Spleen (tissue), 11 donors: ENCODE measurements at regions not wholly inside any gene's neighbourhood (a gene's known extent, or its start where the extent isn't known, plus 50 kb on each side); places are given as distances from the start of the nearest gene placed in this dataset.

Source experiments
- DNase-seq: peaks from one replicate; pipeline ENCODE4 v3.0.0-alpha.2; 2020
- H3K27ac ChIP-seq, 8 donors: fragments of 200-600 bp; sonication (generic) in 7 of 8; 1 replicate in 4 of 8; 2 replicates in 4 of 8; pipeline versions ENCODE4 v1.5.0 to v1.8.0; 2016 to 2021; ENCODE audit warnings: inconsistent platforms in 4 of 8, mild to moderate bottlenecking in 4 of 8, moderate library complexity in 1 of 8
- H3K27me3 ChIP-seq, 7 donors: fragments of 200-600 bp; sonication (generic) in 6 of 7; replicated peaks in 1 of 7; 1 replicate in 4 of 7; 2 replicates in 3 of 7; pipeline versions ENCODE4 v1.5.0 to v1.8.0; 2016 to 2021; ENCODE audit warnings: inconsistent platforms in 3 of 7, mild to moderate bottlenecking in 1 of 7
- H3K36me3 ChIP-seq, 6 donors: fragments of 200-600 bp; sonication (generic) in 5 of 6; 1 replicate in 4 of 6; 2 replicates in 2 of 6; pipeline versions ENCODE4 v1.5.0 to v1.8.0; 2016 to 2021; ENCODE audit warnings: inconsistent platforms in 2 of 6
- H3K4me1 ChIP-seq, 6 donors: fragments of 200-600 bp; sonication (generic) in 5 of 6; 1 replicate in 3 of 6; 2 replicates in 3 of 6; pipeline versions ENCODE4 v1.5.0 to v1.8.0; 2016 to 2021; ENCODE audit warnings: inconsistent platforms in 3 of 6
- H3K4me3 ChIP-seq, 8 donors: fragments of 200-600 bp; sonication (generic) in 7 of 8; 1 replicate in 4 of 8; 2 replicates in 4 of 8; pipeline versions ENCODE4 v1.5.0 to v1.8.0; 2016 to 2021; ENCODE audit warnings: inconsistent platforms in 4 of 8, mild to moderate bottlenecking in 4 of 8, moderate library complexity in 2 of 8
- H3K9me3 ChIP-seq, 8 donors: fragments of 200-600 bp; sonication (generic) in 7 of 8; 1 replicate in 4 of 8; 2 replicates in 4 of 8; pipeline versions ENCODE4 v1.5.0 to v1.8.0; 2016 to 2021; ENCODE audit warnings: inconsistent platforms in 4 of 8
- CTCF ChIP-seq, 11 experiments: fragments of 200-600 bp in 7 of 11; fragments of 450-650 bp in 4 of 11; sonication (generic) in 4 of 11; IDR thresholded peaks in 8 of 11; conservative IDR thresholded peaks in 3 of 11; 1 replicate in 7 of 11; 2 replicates in 4 of 11; pipeline versions ENCODE4 v1.4.0 to v1.8.0; 2016 to 2021; ENCODE audit warnings: antibody characterized with exemption in 11 of 11, inconsistent platforms in 4 of 11, mild to moderate bottlenecking in 1 of 11
- POLR2A ChIP-seq, 3 donors: fragments of 450-650 bp; IDR thresholded peaks; one replicate each; pipeline ENCODE4 v1.5.1; 2017; ENCODE audit warnings: antibody characterized with exemption in 3 of 3, mild to moderate bottlenecking in 1 of 3
- POLR2AphosphoS5 ChIP-seq, 3 donors: sonication (generic); formaldehyde crosslinking; IDR thresholded peaks; one replicate each; pipeline ENCODE4 v1.5.1; 2017; ENCODE audit warnings: antibody characterized with exemption in 3 of 3
- WGBS, 5 donors: extraction: QIAGEN DNeasy Blood & Tissue Kit in 3 of 5; methylation state at CpG; one replicate each; pipeline versions ENCODE4 v1.1.5 to v1.1.7; 2013 to 2018; 5-methylcytosine and 5-hydroxymethylcytosine counted together
- intact Hi-C: fragments of 100-400 bp; cut with DNase I; formaldehyde crosslinking; loops from one replicate; pipeline ENCODE4 v1.15.0; 2023; ENCODE audit warnings: low total_unique reads
- donor health status: healthy with polysubstance abuse.
- donor health status: DM: no; HTN: no; CAD: no; lungs with moderate emphysema.
- donor health status: DM: no; HTN: no; CAD: no.
- donor health status: Bipolar disorder and iron deficiency.
- donor health status: healthy.
- donor health status: DM: no; HTN: no; CAD: no.
- donor health status: DM: yes; HTN: yes; CAD: no.

- no peak for DNase-seq
- Histone ChIP-seq H3K27ac (no peak overlapping the region), H3K27me3 (no peaks in the 10 kb centered on the region), H3K4me1 (no peaks in the 10 kb centered on the region), H3K4me3 (no peak overlapping the region), H3K36me3 (peaks cover 0 to 18% (median 2%) of the 10 kb centered on the region in 6 donors), H3K9me3 (peaks cover 0 to 4% (median 0%) of the 10 kb centered on the region in 8 donors)
- TF ChIP-seq POLR2A (IDR thresholded peaks at IDR 0.05) (no peak), CTCF (IDR thresholded peaks at IDR 0.05 in 8 of 11, conservative IDR thresholded peaks at IDR 0.05 in 3 of 11) (no peak), POLR2AphosphoS5 (IDR thresholded peaks at IDR 0.05) (no peak)
- intact Hi-C loops = no loop called here
Measured at GRCh38 chr17:63311416-63311937, 134.6 kb downstream of the CYB561 start.

GRCh38 chr17:63314761-63315160 lies 131.3 kb downstream of the CYB561 start:
- Histone ChIP-seq H3K4me3 (no peak overlapping the region), H3K27ac (no peak overlapping the region), H3K36me3 (peaks cover 0 to 32% (median 7%) of the 10 kb centered on the region in 6 donors), H3K27me3 (no peaks in the 10 kb centered on the region), H3K9me3 (peaks cover 0 to 4% (median 0%) of the 10 kb centered on the region in 8 donors), H3K4me1 (no peaks in the 10 kb centered on the region)
- WGBS, 5 donors = 92 to 98% (median 95%) methylated on average over 10 of the region's 10 CpGs
- DNase-seq = no peak
- no peak for TF ChIP-seq POLR2AphosphoS5 (IDR thresholded peaks at IDR 0.05)
- TF ChIP-seq CTCF (IDR thresholded peaks at IDR 0.05 in 8 of 11, conservative IDR thresholded peaks at IDR 0.05 in 3 of 11) = no peak
- no peak for TF ChIP-seq POLR2A (IDR thresholded peaks at IDR 0.05)
- intact Hi-C loops = no loop called here

GRCh38 chr17:63316100-63316499 lies 130.0 kb downstream of the CYB561 start:
- Histone ChIP-seq H3K27ac (no peak overlapping the region), H3K27me3 (no peaks in the 10 kb centered on the region), H3K4me3 (no peak overlapping the region), H3K4me1 (no peaks in the 10 kb centered on the region), H3K36me3 (peaks cover 0 to 40% (median 10%) of the 10 kb centered on the region in 6 donors), H3K9me3 (peaks cover 0 to 4% (median 0%) of the 10 kb centered on the region in 8 donors)
- intact Hi-C loops = no loop called here
- no peak for TF ChIP-seq POLR2AphosphoS5 (IDR thresholded peaks at IDR 0.05)
- TF ChIP-seq CTCF (IDR thresholded peaks at IDR 0.05 in 8 of 11, conservative IDR thresholded peaks at IDR 0.05 in 3 of 11) = no peak
- TF ChIP-seq POLR2A (IDR thresholded peaks at IDR 0.05) = no peak
- 33 to 88% (median 67%) methylated on average over 1 of the region's 1 CpG for WGBS, 5 donors
- no peak for DNase-seq

- TF ChIP-seq POLR2AphosphoS5 (IDR thresholded peaks at IDR 0.05) (no peak), POLR2A (IDR thresholded peaks at IDR 0.05) (no peak), CTCF (IDR thresholded peaks at IDR 0.05 in 8 of 11, conservative IDR thresholded peaks at IDR 0.05 in 3 of 11) (no peak)
- Histone ChIP-seq H3K9me3 (peaks cover 0 to under 1% (median 0%) of the 10 kb centered on the region in 8 donors), H3K36me3 (peaks cover 0 to 52% (median 10%) of the 10 kb centered on the region in 6 donors), H3K4me1 (no peaks in the 10 kb centered on the region), H3K27ac (no peak overlapping the region), H3K27me3 (no peaks in the 10 kb centered on the region), H3K4me3 (no peak overlapping the region)
- DNase-seq = no peak
- intact Hi-C loops = no loop called here
- WGBS, 5 donors = 85 to 94% (median 92%) methylated on average over 2 of the region's 2 CpGs
Measured at GRCh38 chr17:63317166-63317840, 128.8 kb downstream of the CYB561 start.
